OCI-LY1 (cell line): ENCODE measurements at regions not wholly inside any gene's neighbourhood (a gene's known extent, or its start where the extent isn't known, plus 50 kb on each side); places are given as distances from the start of the nearest gene placed in this dataset.

Source experiments
- EZH2 ChIP-seq: fragments of 200-600 bp; sonication (generic), shearing (Covaris generic); IDR thresholded peaks from 2 replicates; pipeline ENCODE4 v1.8.0; 2017; ENCODE audit warnings: borderline replicate concordance, mixed run types, mild to moderate bottlenecking, antibody characterized with exemption, low read length, moderate library complexity, mixed read lengths
- TF ChIP-seq, protein P1 (sequence below): fragments of 200-600 bp; sonication (generic), shearing (Covaris generic); IDR thresholded peaks from 2 replicates; pipeline ENCODE4 v1.5.1; 2017; ENCODE audit warnings: mild to moderate bottlenecking, antibody characterized with exemption, low read length, moderate library complexity, mixed read lengths

DNA sequence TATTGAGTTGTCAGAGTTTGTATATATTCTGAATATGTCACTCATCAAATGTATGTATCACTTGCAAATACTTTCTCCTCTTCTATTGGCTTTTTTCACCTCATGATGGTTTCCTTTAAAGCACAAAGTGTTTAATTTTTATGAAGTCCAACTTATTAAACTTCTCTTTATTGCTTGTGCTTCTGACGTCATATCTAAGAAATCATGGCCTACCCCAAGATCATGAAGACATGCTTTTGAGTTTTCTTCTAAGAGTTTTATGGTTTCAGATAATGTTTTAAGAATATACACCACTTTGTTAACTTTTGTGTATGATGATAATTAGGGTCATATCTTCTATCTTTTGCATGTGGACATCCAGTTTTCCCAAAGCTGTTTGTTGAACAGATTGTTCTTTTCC, 417.2 kb upstream of the ATP10A start:
- TF ChIP-seq, protein P1, sequence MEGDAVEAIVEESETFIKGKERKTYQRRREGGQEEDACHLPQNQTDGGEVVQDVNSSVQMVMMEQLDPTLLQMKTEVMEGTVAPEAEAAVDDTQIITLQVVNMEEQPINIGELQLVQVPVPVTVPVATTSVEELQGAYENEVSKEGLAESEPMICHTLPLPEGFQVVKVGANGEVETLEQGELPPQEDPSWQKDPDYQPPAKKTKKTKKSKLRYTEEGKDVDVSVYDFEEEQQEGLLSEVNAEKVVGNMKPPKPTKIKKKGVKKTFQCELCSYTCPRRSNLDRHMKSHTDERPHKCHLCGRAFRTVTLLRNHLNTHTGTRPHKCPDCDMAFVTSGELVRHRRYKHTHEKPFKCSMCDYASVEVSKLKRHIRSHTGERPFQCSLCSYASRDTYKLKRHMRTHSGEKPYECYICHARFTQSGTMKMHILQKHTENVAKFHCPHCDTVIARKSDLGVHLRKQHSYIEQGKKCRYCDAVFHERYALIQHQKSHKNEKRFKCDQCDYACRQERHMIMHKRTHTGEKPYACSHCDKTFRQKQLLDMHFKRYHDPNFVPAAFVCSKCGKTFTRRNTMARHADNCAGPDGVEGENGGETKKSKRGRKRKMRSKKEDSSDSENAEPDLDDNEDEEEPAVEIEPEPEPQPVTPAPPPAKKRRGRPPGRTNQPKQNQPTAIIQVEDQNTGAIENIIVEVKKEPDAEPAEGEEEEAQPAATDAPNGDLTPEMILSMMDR = no peak
- no peak for TF ChIP-seq EZH2
